22Rv1 (cell line): ENCODE measurements at regions not wholly inside any gene's neighbourhood (a gene's known extent, or its start where the extent isn't known, plus 50 kb on each side); places are given as distances from the start of the nearest gene placed in this dataset.

Experiments used
- H3K27ac ChIP-seq: fragments of 450-650 bp; 2 replicates; pipeline ENCODE4 v1.5.1; 2017
- CTCF ChIP-seq: fragments of 450-650 bp; IDR thresholded peaks from 2 replicates; pipeline ENCODE4 v1.5.1; 2017; ENCODE audit warnings: mild to moderate bottlenecking
- ZFX ChIP-seq: fragments of 450-650 bp; IDR thresholded peaks from 2 replicates; pipeline ENCODE4 v1.6.1; 2017; ENCODE audit warnings: antibody characterized with exemption, borderline replicate concordance

DNA sequence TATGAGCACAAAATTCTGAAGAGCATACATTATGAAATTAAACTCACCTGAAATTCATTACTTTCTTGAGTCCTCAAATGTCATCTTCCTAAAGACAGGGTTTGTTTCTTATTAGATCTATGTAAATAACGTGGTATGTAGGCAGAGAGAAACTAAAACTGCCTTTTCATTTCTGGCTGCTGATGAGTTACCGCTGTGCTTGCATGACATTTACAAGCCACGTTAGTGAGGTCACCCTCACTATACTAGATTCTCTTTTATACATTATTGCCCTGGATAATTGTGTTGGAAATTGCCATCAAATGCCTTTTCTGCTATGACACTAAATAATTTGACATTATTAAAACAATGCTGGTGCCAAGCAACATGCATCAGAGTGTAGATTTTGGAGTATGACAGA lies 748.3 kb upstream of the ANO3 start:
- H3K27ac ChIP-seq = no peak overlapping the region
- TF ChIP-seq CTCF = no peak
- TF ChIP-seq ZFX = no peak

DNA sequence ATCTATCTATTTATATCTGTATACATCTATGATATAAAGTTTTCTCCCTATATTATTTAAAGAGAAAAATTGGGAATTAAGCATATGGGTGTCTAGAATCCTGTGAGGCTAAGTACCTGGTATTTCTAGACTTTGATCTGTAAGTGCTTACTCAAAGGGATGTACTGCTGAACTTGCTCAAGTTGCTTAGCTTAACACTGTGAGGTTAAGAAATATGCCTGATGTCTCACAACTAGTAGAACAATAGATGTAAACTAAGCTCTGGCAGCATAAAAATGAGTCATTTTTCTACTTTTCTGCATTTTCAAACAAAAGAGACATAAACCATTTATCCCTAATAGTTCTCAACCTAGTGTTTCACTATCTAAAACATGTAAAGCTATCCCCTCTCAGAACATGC lies 744.4 kb upstream of the ANO3 start:
- no peak overlapping the region for H3K27ac ChIP-seq
- TF ChIP-seq ZFX (no peak), CTCF (no peak)

- H3K27ac ChIP-seq = no peak overlapping the region
- no peak for TF ChIP-seq CTCF
- TF ChIP-seq ZFX = no peak
These were observed 738.7 kb upstream of the ANO3 start for GRCh38 chr11:25593221-25593620.

DNA sequence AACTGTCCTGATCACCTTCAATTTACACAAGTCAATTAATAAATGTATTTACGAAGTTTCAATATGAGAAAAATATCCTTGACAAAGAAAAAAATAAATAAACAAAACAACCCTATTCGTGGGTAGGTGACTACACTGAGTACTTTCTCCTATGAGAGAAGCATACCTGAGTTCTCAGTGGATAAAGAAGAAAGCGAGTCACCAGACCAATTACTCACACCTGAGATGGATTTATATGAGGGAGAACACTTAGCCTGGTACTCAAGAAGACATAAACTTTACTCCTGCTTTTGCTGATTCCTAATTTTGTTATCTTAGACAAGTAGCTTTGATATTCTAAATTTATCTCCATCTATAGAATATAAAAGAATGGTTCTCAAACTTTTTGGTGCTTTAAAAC lies 735.2 kb upstream of the ANO3 start:
- TF ChIP-seq CTCF (no peak), ZFX (no peak)
- no peak overlapping the region for H3K27ac ChIP-seq

DNA sequence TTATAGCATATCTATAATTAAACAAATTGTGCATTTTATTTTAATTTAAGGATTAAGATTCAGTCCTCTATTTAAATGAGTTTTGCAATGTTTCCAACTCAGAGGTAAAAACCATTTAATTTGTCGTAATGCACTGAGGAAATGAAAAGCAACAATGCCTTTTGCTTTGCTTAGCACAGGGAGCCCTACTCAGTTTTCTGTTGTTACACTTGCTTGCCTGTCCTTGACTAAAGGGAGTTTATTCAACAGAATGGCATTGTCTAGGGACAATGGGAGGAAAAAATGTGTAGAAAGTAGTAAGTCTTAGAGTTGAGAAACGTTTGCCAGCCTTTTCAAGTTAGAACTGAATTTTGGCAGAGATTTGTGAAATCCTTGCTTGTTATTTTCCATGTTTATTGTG lies 734.2 kb upstream of the ANO3 start:
- TF ChIP-seq CTCF (no peak), ZFX (no peak)

DNA sequence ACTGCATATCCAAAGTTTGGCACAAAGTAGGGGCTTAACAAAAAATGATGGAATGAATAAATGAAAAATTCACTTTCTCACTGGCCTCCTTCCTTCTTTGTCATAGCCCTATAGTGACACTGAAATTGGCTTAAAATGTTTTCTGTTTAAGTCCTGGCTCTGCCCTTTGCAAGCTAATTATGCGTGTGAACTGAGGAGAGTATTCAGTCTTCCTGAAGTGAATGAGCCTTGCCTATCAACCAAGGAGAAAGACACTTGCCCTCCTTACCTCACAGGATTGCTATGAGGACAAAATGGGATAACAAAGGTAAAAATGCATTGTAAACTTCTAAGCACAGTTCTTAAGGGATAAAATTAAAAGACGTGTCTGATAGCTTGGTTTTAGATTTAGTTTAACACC lies 729.8 kb upstream of the ANO3 start:
- H3K27ac ChIP-seq = no peak overlapping the region
- TF ChIP-seq CTCF (no peak), ZFX (no peak)

More for the DNA sequence above, 734.2 kb upstream of the ANO3 start:
- H3K27ac ChIP-seq = no peak overlapping the region

- no peak for TF ChIP-seq ZFX
- no peak for TF ChIP-seq CTCF
- H3K27ac ChIP-seq = no peak overlapping the region
These were observed 729.0 kb upstream of the ANO3 start for GRCh38 chr11:25602959-25603358.
